ENCODE measurements at regions not wholly inside any gene's neighbourhood (a gene's known extent, or its start where the extent isn't known, plus 50 kb on each side); places are given as distances from the start of the nearest gene placed in this dataset.

DNA sequence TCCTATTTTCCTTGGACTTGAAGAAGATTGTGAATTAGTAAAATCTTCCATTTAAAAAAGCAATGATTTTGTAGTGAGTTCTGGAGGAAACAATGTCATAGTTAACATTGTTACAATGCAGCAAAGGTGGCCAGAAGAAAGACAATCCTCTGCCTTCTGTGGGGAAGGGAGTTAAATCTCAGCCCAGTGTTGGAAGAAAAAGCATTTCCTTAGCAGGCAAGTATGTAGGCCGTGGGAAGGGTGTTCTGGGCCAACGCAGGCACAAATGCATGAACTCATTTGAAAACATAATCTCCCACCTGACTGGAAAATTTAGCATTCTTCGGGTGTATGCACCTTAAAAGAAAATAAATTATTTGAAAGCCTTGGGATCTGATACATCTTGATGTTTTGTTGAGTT lies 258.6 kb downstream of the ADAMTS20 start:
- no peaks in the 10 kb centered on the region for H3K9me3 ChIP-seq (replicated peaks; ENCODE audit: control insufficient read depth, insufficient read depth, low read length)
- H3K36me3 ChIP-seq (ENCODE audit: control insufficient read depth in 2 of 2, insufficient read depth in 2 of 2, low read length in 1 of 2): no peaks in the 10 kb centered on the region
- WGBS (ENCODE audit: insufficient coverage, insufficient replicate concordance, low lambda C conversion rate, missing lambda C conversion rate): 12% methylated on average over 3 of the region's 3 CpGs
- no peak overlapping the region for H2AFZ ChIP-seq (ENCODE audit: control insufficient read depth, low read depth, low read length)
- no peak overlapping the region for H3K27ac ChIP-seq (ENCODE audit: control insufficient read depth, insufficient read depth)
- ChIA-PET CTCF (no interaction called here), SMC1A (ENCODE audit: uncharacterized antibody, unreplicated experiment) (no interaction called here), POLR2A (no interaction called here), RAD21 (ENCODE audit: unreplicated experiment) (no interaction called here)
- in situ Hi-C loops (cut with MboI): no loop called here
- no peaks in the 10 kb centered on the region for H3K79me2 ChIP-seq (ENCODE audit: control insufficient read depth, insufficient read depth, low read length)
- BruUV-seq (replicated peaks): no TSS peak
- H3K4me3 ChIP-seq: no peak overlapping the region
- intact Hi-C loops (cut with micrococcal nuclease; ENCODE audit: unreplicated experiment): no loop called here
- no peaks in the 10 kb centered on the region for H3K27me3 ChIP-seq (replicated peaks in 1 of 2; ENCODE audit: control insufficient read depth in 2 of 2, insufficient read depth in 2 of 2, low read length in 1 of 2)
- no peak overlapping the region for H3K4me2 ChIP-seq (ENCODE audit: control insufficient read depth, insufficient read depth)
- no peak for FAIRE-seq
- no peaks in the 10 kb centered on the region for H3K4me1 ChIP-seq (ENCODE audit: control insufficient read depth, insufficient read depth, low read length)
- no peaks in the 10 kb centered on the region for H4K20me1 ChIP-seq (ENCODE audit: control insufficient read depth, insufficient read depth)
- ATAC-seq: no peak
- no peak overlapping the region for H3K9ac ChIP-seq (ENCODE audit: control insufficient read depth, insufficient read depth, low read length)
- DNase-seq (ENCODE audit: low read depth, low spot score): no peak
- no peak for TF ChIP-seq ZBED1 (IDR thresholded peaks at IDR 0.05; ENCODE audit: borderline replicate concordance)
- TF ChIP-seq ZBTB4 (CRISPR knock-in tag; IDR thresholded peaks at IDR 0.05): no peak
- TF ChIP-seq TBL1XR1 (IDR thresholded peaks at IDR 0.05; ENCODE audit: low read depth, low read length): no peak
- TF ChIP-seq ATF3 (IDR thresholded peaks at IDR 0.05; ENCODE audit: borderline replicate concordance, extremely low read depth, low read depth, low read length): no peak
- no peak for TF ChIP-seq BCLAF1 (IDR thresholded peaks at IDR 0.05)
- TF ChIP-seq SRF (IDR thresholded peaks at IDR 0.05; ENCODE audit: low read depth in 2 of 2, low read length in 2 of 2): no peak
- TF ChIP-seq MTA2 (IDR thresholded peaks at IDR 0.05; ENCODE audit: low read depth): no peak
- TF ChIP-seq, protein P1, sequence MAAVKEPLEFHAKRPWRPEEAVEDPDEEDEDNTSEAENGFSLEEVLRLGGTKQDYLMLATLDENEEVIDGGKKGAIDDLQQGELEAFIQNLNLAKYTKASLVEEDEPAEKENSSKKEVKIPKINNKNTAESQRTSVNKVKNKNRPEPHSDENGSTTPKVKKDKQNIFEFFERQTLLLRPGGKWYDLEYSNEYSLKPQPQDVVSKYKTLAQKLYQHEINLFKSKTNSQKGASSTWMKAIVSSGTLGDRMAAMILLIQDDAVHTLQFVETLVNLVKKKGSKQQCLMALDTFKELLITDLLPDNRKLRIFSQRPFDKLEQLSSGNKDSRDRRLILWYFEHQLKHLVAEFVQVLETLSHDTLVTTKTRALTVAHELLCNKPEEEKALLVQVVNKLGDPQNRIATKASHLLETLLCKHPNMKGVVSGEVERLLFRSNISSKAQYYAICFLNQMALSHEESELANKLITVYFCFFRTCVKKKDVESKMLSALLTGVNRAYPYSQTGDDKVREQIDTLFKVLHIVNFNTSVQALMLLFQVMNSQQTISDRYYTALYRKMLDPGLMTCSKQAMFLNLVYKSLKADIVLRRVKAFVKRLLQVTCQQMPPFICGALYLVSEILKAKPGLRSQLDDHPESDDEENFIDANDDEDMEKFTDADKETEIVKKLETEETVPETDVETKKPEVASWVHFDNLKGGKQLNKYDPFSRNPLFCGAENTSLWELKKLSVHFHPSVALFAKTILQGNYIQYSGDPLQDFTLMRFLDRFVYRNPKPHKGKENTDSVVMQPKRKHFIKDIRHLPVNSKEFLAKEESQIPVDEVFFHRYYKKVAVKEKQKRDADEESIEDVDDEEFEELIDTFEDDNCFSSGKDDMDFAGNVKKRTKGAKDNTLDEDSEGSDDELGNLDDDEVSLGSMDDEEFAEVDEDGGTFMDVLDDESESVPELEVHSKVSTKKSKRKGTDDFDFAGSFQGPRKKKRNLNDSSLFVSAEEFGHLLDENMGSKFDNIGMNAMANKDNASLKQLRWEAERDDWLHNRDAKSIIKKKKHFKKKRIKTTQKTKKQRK (IDR thresholded peaks at IDR 0.05; ENCODE audit: low read depth, low read length): no peak
- no peak for TF ChIP-seq ZSCAN29 (IDR thresholded peaks at IDR 0.05)
- TF ChIP-seq, protein P2, sequence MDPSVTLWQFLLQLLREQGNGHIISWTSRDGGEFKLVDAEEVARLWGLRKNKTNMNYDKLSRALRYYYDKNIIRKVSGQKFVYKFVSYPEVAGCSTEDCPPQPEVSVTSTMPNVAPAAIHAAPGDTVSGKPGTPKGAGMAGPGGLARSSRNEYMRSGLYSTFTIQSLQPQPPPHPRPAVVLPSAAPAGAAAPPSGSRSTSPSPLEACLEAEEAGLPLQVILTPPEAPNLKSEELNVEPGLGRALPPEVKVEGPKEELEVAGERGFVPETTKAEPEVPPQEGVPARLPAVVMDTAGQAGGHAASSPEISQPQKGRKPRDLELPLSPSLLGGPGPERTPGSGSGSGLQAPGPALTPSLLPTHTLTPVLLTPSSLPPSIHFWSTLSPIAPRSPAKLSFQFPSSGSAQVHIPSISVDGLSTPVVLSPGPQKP (IDR thresholded peaks at IDR 0.05; ENCODE audit: low read depth, low read length): no peak
- no peak for TF ChIP-seq DPF2 (IDR thresholded peaks at IDR 0.05)
- TF ChIP-seq PAX5 (IDR thresholded peaks at IDR 0.05; ENCODE audit: borderline replicate concordance, low read depth, low read length): no peak
- TF ChIP-seq YY1 (IDR thresholded peaks at IDR 0.05; ENCODE audit: low read depth, low read length): no peak

Measured in GM12878 (cell line).